H1 (cell line): ENCODE measurements at regions not wholly inside any gene's neighbourhood (a gene's known extent, or its start where the extent isn't known, plus 50 kb on each side); places are given as distances from the start of the nearest gene placed in this dataset.

Experiments
- HDAC2 ChIP-seq, 2 experiments: fragments of 300-600 bp in 1 of 2; sonication (generic) in 1 of 2; IDR thresholded peaks; 2 replicates each; pipeline ENCODE4 v1.6.1; 2011 to 2012; ENCODE audit warnings: low read depth in 2 of 2, low read length in 2 of 2, mild to moderate bottlenecking in 2 of 2, moderate library complexity in 2 of 2, borderline replicate concordance in 1 of 2, inconsistent platforms in 1 of 2
- POU5F1 ChIP-seq: IDR thresholded peaks from 2 replicates; pipeline ENCODE4 v1.6.1; 2011; ENCODE audit warnings: low read depth, mild to moderate bottlenecking, low read length, moderate library complexity
- SP4 ChIP-seq: IDR thresholded peaks from 2 replicates; pipeline ENCODE4 v1.6.1; 2012; ENCODE audit warnings: low read length, inconsistent platforms
- SUZ12 ChIP-seq: fragments of 200-600 bp; sonication (generic); IDR thresholded peaks from 2 replicates; pipeline ENCODE4 v1.6.1; 2012; ENCODE audit warnings: mild to moderate bottlenecking, inconsistent platforms, low read length, moderate library complexity, mixed read lengths

- TF ChIP-seq SUZ12 (no peak), SP4 (no peak), HDAC2 (IDR thresholded peaks at IDR 0.05; ENCODE audit: borderline replicate concordance in 1 of 2, low read depth in 2 of 2, low read length in 2 of 2) (no peak), POU5F1 (no peak)
Observed at GRCh38 chr21:35410123-35410522, 361.0 kb upstream of the RUNX1 start (continued).
